Adrenal gland (tissue), 9 donors: ENCODE measurements at regions not wholly inside any gene's neighbourhood (a gene's known extent, or its start where the extent isn't known, plus 50 kb on each side); places are given as distances from the start of the nearest gene placed in this dataset.

ENCODE experiments used
- DNase-seq, 7 donors: peaks; one replicate each; pipeline ENCODE4 v3.0.0-alpha.2; 2019 to 2020
- H3K27ac ChIP-seq, 5 donors: fragments of 200-600 bp; sonication (generic) in 4 of 5; 1 replicate in 3 of 5; 2 replicates in 2 of 5; pipeline versions ENCODE4 v1.5.1 to v1.8.0; 2016 to 2020; ENCODE audit warnings: mild to moderate bottlenecking in 1 of 5
- H3K27me3 ChIP-seq: fragments of 200-600 bp; 2 replicates; pipeline ENCODE4 v1.8.0; 2021
- H3K36me3 ChIP-seq, 2 donors: fragments of 200-600 bp; replicated peaks in 1 of 2; 1 replicate in 1 of 2; 2 replicates in 1 of 2; pipeline versions ENCODE4 v1.5.1 to v1.8.0; 2018 to 2022
- H3K4me1 ChIP-seq, 2 donors: fragments of 200-600 bp; replicated peaks in 1 of 2; 1 replicate in 1 of 2; 2 replicates in 1 of 2; pipeline versions ENCODE4 v1.5.1 to v1.8.0; 2018 to 2021
- H3K4me3 ChIP-seq, 4 donors: fragments of 200-600 bp; sonication (generic) in 3 of 4; one replicate each; pipeline ENCODE4 v1.5.1; 2016 to 2018
- H3K9me3 ChIP-seq, 3 donors: fragments of 200-600 bp; sonication (generic) in 1 of 3; replicated peaks in 1 of 3; 1 replicate in 2 of 3; 2 replicates in 1 of 3; pipeline versions ENCODE4 v1.5.1 to v1.8.0; 2016 to 2021
- POLR2A ChIP-seq, 2 donors: fragments of 450-650 bp; IDR thresholded peaks; one replicate each; pipeline ENCODE4 v1.6.1; 2017; ENCODE audit warnings: antibody characterized with exemption in 2 of 2, mild to moderate bottlenecking in 2 of 2, moderate library complexity in 1 of 2
- WGBS, 4 donors: extraction: QIAGEN DNeasy Blood & Tissue Kit in 2 of 4; methylation state at CpG; one replicate each; pipeline versions ENCODE4 v1.1.5 to v1.1.7; 2013 to 2017; 5-methylcytosine and 5-hydroxymethylcytosine counted together
- intact Hi-C, 2 donors: fragments of 100-400 bp; cut with DNase I; formaldehyde crosslinking; loops; one replicate each; pipeline versions ENCODE4 v1.14.1 to v1.15.0; 2022 to 2023
- TF ChIP-seq, protein P1 (sequence below), 6 experiments: fragments of 450-650 bp in 4 of 6; fragments of 200-600 bp in 2 of 6; sonication (generic) in 1 of 6; IDR thresholded peaks; 1 replicate in 5 of 6; 2 replicates in 1 of 6; pipeline versions ENCODE4 v1.5.1 to v1.8.0; 2016 to 2021; ENCODE audit warnings: antibody characterized with exemption in 6 of 6, mild to moderate bottlenecking in 2 of 6, moderate library complexity in 1 of 6
- donor health status: healthy with polysubstance abuse.
- donor health status: Bipolar disorder and iron deficiency.
- donor health status: DM: yes; HTN: yes; CAD: no.
- donor health status: DM: no; HTN: no; CAD: no.
- donor health status: DM: no; HTN: no; CAD: no.

DNA sequence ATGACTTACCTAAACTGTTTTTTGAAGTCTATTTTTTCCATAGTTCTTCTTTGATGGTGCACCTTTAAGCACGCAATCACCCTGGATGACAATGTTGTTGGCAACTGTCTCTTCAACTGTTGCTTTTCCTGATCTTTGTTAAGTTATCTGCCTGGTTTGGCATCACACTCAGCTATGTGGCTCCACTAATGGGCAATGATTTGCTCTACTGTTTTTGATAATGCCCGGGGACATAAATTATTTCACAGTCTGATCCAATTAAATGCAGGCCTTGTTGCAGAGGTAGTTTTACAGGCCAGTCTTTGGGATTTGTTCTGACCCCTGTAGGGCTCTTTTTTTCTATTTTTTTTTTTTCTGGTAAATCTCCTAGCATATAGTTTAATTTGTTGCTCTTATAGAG is 436.3 kb downstream of the ZNF385D start:
- no peak overlapping the region for H3K27ac ChIP-seq
- 50 to 100% (median 82%) methylated on average over 2 of the region's 2 CpGs for WGBS, 4 donors

DNA sequence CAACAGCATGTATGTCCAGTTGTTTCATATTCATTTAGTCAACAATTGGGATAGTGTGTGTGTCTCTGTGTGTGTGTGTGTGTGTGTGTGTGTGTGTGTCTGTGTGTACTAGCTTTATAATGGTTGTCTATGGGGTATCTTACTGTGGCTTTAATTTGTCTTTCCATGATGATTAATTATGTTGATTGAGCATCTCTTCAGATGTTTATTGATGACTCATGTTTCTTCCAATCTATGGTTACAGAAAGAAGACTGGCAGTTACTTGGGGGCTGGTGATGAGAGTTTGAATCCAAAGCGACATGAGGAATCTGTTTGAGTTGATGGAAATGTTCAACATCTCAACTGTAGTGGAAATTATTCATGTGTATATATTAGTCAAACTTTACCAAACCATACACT is 440.1 kb downstream of the ZNF385D start:
- H3K36me3 ChIP-seq, result no peaks in the 10 kb centered on the region
- H3K27ac ChIP-seq, result no peak overlapping the region
- H3K27me3 ChIP-seq, result no peaks in the 10 kb centered on the region
- 68 to 92% (median 82%) methylated on average over 1 of the region's 1 CpG for WGBS, 4 donors
- no peaks in the 10 kb centered on the region for H3K9me3 ChIP-seq
- TF ChIP-seq, protein P1, sequence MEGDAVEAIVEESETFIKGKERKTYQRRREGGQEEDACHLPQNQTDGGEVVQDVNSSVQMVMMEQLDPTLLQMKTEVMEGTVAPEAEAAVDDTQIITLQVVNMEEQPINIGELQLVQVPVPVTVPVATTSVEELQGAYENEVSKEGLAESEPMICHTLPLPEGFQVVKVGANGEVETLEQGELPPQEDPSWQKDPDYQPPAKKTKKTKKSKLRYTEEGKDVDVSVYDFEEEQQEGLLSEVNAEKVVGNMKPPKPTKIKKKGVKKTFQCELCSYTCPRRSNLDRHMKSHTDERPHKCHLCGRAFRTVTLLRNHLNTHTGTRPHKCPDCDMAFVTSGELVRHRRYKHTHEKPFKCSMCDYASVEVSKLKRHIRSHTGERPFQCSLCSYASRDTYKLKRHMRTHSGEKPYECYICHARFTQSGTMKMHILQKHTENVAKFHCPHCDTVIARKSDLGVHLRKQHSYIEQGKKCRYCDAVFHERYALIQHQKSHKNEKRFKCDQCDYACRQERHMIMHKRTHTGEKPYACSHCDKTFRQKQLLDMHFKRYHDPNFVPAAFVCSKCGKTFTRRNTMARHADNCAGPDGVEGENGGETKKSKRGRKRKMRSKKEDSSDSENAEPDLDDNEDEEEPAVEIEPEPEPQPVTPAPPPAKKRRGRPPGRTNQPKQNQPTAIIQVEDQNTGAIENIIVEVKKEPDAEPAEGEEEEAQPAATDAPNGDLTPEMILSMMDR (IDR thresholded peaks at IDR 0.05), result no peak
- no peak for TF ChIP-seq POLR2A (IDR thresholded peaks at IDR 0.05)
- intact Hi-C loops, result no loop called here
- DNase-seq, result no peak
- no peaks in the 10 kb centered on the region for H3K4me1 ChIP-seq
- no peak overlapping the region for H3K4me3 ChIP-seq

More for the DNA sequence above, 436.3 kb downstream of the ZNF385D start:
- Histone ChIP-seq H3K4me1 (no peaks in the 10 kb centered on the region), H3K4me3 (no peak overlapping the region), H3K27me3 (no peaks in the 10 kb centered on the region), H3K36me3 (no peaks in the 10 kb centered on the region), H3K9me3 (no peaks in the 10 kb centered on the region)
- DNase-seq, result no peak
- TF ChIP-seq, protein P1 (IDR thresholded peaks at IDR 0.05), result no peak
- no peak for TF ChIP-seq POLR2A (IDR thresholded peaks at IDR 0.05)
- intact Hi-C loops, result no loop called here

DNA sequence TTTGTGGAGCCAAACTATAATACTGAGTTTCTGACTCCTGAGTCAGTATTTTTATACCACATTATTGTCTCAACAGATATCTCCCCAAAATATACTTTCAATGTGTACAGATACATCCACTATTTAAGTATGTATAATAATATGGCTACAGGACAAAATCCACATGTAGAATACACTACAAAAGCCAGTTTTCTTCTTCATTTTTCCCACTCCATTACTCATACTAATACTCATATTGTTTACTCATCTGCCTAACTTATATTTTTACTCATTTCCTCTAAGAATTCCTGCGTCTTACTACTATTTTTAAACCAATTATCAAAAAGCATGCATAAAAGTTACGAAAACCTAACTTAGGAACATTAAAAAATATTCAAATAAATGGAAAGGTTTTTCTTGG is 440.8 kb downstream of the ZNF385D start:
- Histone ChIP-seq H3K4me3 (no peak overlapping the region), H3K36me3 (no peaks in the 10 kb centered on the region), H3K4me1 (no peaks in the 10 kb centered on the region), H3K27me3 (no peaks in the 10 kb centered on the region), H3K27ac (no peak overlapping the region), H3K9me3 (no peaks in the 10 kb centered on the region)
- TF ChIP-seq, protein P1 (IDR thresholded peaks at IDR 0.05), result no peak
- no peak for TF ChIP-seq POLR2A (IDR thresholded peaks at IDR 0.05)
- WGBS, 4 donors, result 72 to 81% (median 76%) methylated on average over 2 of the region's 2 CpGs
- DNase-seq, result no peak
- intact Hi-C loops, result no loop called here

DNA sequence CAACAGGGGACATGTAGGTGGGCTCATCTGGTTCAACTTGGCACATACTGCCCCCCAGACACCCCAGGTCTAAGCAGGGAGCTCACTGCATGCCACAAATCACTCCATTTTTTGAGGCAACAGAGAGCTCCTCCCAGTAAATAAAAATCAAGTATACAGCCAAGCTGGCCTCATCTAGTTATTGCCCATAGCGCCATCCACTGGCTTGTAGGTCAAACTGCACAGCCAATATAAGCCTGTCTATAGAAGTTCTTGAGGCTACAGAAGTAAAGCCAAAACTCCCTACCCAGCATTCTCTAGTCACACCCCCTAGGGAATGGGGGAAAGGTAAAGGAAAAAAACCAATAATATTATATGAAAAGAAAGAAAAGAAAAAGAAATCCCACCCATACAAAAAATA is 453.7 kb downstream of the ZNF385D start:
- TF ChIP-seq POLR2A (IDR thresholded peaks at IDR 0.05), result no peak
- TF ChIP-seq, protein P1 (IDR thresholded peaks at IDR 0.05), result no peak
- Histone ChIP-seq H3K4me1 (no peaks in the 10 kb centered on the region), H3K27ac (no peak overlapping the region), H3K4me3 (no peak overlapping the region), H3K36me3 (no peaks in the 10 kb centered on the region), H3K27me3 (no peaks in the 10 kb centered on the region), H3K9me3 (no peaks in the 10 kb centered on the region)
- intact Hi-C loops, result no loop called here
- 42 to 80% (median 47%) methylated on average over 1 of the region's 1 CpG for WGBS, 4 donors
- no peak for DNase-seq
